ENCODE measurements at regions not wholly inside any gene's neighbourhood (a gene's known extent, or its start where the extent isn't known, plus 50 kb on each side); places are given as distances from the start of the nearest gene placed in this dataset.
"Not testable (repeated sequence)": the region's sequence is repeated elsewhere in the genome, so short reads cannot be mapped to it uniquely, and the experiment has no call there.

DNA sequence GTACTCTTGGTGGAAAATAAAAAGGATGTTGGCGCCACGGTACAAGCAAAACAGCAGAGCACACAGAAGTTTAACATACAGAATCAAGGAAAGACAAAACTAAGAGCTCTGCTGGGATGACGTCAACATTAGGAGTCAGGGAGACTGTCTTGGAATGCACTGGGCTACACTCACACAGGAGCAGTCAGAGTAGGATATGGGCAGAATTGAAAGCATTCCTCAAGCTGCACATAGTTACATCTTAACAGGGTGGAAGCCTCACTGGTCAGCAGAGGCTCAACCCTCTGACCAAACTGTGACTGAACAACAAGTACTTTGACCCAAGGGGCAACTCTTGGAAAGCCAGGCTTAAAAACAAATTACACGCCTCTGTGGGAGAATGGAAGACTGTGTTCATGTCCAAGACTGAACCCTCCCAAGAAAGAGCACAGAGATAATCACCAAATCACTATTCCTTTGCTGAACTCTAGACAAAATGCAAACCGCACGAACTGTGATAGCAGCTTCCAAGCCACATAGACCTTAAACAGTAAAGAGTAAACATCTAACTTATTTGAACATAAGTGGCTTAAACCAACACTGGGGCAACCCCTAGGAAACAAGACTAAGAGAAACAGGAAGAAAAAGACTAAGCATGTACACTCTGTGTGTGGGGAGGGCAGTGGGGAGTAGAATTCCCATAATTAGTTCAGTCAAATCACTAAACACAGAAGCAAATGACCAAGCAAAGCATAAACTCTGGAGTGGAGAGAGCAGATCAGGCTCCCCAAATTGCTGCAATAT, 772.7 kb downstream of the PRELID2 start:
- no peak for DNase-seq

DNA sequence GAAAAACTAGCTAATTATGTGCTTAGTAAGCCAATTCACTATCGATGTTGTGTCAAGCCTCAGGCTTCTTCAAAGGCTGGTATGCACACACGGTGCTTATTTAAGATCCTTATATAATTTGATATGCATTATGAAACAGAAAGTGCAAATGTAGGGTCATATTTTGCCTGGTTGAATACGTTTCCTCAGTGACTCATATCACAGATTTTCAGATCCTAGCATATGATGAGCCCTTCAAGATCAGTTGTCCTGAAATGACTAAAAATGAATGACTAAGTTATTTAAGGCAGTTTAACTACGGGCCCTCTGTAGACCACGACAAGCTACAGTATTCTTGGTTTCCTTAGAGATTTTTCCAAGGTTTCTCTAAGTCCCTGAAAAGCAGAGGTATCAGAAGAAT, 778.3 kb downstream of the PRELID2 start:
- DNase-seq, result no peak

DNA sequence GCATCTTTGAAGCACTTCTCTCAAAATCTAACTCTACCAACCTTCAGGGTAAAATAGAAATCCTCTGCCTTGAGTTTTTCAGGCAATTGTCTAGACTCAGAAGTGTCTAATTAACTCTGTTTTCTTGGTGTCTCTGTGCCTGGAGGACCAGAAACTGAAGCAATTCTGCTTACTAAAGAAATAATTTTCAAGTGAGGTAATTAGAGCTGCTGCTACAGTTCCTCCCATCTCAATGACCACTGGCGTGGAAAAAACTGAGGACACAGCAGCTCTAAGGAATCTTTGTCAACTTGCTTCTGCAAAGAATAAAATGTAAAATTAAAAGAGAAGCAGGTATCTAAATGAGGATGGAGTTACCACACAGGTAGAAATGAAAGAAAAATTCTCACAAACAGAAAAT, 785.0 kb downstream of the PRELID2 start:
- DNase-seq, result no peak

DNA sequence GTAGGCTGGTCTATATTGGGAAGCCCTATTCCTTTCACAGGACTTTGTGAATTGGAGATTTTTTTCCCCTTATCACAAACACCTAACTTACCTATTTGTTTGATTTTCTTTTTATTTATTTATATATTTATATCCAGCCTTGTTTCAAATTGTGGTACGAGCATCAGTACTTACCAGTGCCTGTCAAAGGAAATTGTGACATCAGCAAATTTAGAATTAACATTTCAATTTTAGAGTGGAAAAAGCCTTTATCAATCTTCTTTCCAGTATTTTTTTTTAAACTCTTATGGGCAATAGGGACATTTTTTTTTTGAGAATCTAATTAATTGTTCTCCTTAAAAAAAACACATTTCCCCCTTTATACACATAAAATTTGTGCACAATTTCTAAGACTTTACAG, 790.2 kb downstream of the PRELID2 start:
- no peak for DNase-seq

DNA sequence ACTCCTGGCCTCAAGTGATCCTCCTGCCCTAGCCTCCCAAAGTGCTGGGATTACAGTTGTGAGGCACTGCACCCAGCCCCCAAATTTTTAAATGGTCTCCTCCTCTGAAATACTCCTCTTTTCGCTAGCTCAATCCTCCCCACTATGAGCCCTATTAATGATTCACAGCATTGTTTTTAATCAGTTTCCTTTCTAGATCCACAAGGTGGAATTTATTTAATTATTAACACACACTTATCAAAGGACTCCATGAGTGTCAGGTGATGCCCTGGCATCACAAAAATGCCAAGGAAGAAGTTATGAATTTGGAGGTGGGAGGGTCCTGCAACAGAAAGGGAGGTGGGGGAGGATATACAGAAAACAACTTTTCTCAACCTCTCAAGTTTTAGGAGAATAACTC, 806.5 kb downstream of the PRELID2 start:
- no peak for DNase-seq

DNA sequence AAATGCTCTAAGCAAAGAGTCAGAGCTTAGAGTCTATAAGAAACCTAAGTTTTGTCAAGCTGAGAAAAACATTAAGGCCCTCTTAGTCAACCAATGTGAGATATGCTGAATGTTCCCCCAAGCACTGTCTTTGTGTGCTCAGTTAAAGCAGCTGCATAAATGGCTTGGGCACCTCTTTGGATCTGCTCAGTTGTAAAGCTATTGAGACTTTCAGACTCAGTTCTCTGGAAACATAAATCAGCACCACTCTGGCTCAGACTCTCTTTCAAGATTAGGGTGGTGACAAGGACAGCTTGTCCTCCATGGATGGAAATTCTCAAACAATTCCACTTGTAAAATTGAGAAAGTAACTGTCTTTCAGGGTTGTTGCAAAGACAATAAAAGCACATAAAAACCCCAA, 807.9 kb downstream of the PRELID2 start:
- DNase-seq, result no peak

DNA sequence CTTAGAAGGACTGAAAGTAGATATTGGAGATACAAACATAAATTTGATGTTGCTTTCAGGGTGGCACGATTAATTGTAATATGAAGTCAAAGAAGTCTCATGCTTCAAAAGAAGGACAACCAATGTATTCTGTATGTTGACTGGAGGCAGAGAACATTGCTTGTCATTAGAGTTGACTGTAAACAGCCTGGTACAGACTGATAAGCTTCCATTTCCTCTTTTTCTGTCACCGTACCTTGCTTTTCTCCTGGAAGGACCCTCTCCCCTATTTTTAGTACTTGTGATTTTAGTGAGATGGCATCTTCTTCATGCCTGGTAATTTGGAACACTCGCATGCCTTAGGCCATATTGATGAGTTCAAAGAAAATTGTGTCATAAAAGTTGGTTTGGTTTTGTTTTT, 809.4 kb downstream of the PRELID2 start:
- no peak for DNase-seq

DNA sequence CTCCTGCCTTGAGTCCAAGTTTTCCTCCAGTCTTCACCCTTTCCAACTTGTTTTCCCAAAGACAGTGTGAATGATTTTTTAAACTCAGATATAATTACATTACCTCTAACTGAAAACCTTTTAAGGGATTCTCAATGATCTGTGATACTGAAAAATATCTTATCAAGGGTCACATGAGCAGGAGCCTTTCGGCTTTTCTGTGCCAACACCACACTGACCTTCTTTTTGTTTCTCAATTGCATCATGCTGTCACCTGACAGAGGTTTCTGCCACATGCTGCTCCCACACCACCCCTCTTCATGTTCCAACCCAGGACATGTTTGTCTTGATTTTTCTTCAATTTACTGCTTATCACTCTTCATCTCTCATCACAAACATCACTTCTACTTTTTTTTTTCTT, 820.0 kb downstream of the PRELID2 start:
- DNase-seq, result no peak

DNA sequence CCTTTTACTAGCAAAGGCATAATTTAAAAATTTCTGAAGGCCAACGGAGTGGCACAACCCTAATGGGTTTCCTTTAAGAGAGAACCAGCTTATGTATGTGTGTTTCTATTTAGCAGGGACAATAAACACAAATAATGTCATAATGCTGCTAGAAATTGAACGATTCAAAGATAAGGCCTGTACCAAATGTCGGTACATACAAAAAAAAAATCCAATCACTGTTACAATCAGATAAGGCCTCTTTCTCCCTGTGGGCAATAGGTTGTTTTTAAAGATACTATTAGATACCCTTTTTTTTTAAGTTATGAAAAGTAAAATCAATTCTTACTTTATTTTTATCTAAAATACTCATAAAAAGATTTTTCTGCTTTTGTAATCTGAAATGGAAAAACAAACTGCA, 821.0 kb downstream of the PRELID2 start:
- no peak for DNase-seq

DNA sequence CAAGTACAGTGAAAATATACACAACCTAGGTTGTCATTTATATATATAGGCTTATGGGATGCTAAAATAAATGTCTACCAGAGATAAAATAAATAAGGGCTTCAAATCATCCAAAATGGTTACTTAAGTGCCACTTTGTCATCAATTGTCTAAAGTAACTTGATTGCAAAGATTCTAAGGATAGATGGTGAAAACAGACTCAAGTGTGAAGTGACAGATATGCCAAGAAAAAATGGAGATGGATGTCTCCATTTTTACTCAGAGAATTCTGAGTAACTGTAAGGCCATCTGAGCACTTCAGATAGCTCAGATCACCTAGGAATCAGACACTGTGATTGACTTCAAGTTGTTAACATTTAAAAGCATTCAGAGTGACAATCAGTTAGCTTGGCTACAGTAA, 824.3 kb downstream of the PRELID2 start:
- no peak for DNase-seq

DNA sequence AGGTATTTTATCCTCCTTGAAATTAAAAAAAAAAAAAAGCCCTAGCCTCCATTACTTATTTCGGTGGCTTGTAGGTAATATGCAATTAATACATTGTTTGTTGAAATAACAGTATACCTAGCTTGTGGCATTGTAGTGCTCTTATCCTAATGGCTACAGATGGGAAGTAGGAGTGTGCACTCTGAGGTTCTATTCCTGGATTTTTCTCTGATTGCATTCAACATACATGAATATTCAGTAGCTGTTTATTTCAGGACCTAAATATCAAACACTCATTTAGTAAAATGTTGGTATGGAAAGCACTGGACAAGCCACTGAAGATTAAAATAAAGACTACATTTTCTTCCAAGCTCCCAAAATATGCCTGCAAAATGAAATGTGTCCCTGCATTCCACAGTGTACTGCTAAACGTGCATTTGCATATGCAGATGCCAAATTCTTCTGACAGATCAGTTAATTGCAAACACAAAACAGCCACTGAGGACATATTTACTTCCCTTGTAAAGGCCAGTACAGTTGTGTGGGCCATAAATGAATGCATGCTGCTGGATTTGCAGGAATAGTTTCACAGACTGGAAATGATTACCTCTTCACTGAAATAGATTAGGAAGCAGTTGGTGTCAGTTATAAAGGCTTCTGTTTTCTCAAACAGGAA, 826.1 kb downstream of the PRELID2 start:
- no peak for DNase-seq

DNA sequence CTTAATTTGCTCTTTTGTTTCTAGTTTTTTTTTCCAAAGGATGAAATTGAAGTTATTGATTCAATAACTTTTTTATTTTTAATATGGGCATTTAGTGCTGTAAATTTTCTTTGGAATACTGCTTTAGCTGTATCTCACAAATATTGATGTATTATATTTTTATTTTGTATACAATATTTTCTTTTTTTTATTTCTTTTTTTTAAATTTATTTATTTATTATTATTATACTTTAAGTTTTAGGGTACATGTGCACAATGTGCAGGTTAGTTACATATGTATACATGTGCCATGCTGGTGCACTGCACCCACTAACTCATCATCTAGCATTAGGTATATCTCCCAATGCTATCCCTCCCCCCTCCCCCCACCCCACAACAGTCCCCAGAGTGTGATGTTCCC, 823.7 kb downstream of the KCTD16 start:
- not testable (repeated sequence) for DNase-seq

DNA sequence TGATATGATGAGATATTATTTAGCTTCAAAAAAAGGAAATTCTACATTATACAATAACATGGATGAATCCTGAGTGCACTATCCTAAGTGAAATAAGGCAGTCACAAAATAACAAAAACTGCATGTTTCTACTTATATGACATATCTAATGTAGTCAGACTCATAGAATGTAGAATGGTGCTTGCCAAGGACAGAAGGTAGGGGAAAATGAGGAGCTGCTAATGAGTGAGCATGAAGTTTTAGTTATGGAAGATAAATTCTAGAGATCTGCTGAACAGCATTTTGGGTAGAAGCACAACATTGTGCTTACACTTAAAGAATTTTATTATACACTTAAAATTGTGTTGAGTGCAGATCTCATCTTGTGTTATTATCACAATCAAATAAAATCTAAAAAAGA, 812.4 kb downstream of the KCTD16 start:
- DNase-seq, result no peak

DNA sequence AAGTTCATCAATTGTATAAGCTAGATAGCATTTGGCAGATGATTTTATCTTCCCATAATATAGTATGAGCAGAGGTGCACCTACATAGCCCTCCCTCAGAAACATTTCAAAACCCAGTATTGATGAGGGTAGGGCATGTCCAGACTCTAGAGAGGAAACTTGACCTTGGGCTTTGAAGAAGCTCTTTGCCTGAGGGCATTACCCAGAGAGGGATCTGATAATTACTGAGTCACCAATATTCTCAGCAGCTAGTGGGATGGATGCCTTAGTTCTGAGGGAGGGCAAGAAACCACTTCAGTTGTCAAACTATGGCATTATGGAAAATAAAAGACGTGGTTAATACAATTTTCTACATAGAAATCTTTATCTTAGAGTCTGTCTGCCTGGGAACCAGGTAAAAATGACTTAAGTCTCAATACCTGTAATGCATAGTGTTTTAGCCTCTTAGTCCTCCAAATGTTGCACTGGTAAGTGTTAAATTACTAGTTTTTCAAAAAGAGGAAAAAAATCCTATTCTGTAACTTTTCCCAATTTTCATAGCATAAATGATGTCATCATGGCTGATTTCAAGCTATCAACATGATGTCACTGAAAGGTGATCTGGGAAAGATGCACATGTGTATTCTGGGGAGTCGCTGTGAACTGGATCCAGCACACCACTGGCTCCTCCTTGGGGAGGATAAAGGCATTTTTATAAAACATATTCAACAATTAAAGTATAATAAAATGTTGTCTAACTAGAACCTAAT, 809.0 kb downstream of the KCTD16 start:
- DNase-seq, result no peak

DNA sequence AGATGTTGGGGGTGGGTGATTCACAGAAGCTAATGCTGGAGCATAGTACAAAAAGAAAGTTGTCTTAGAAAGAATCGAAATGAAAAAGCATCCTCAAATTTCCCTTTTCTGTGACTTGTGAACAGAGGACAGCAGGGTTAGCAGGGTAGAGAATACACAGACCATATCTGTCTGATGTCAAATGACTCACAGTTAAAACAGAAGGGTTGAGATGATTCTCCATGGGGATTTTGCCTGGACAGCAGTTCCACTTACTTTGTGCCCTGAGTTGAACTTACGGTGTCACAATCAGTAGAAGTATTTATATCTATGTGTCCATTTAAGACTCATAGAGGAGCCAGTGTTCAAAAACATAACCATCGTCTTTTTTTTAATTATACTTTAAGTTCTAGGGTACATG, 801.6 kb downstream of the KCTD16 start:
- DNase-seq, result no peak

DNA sequence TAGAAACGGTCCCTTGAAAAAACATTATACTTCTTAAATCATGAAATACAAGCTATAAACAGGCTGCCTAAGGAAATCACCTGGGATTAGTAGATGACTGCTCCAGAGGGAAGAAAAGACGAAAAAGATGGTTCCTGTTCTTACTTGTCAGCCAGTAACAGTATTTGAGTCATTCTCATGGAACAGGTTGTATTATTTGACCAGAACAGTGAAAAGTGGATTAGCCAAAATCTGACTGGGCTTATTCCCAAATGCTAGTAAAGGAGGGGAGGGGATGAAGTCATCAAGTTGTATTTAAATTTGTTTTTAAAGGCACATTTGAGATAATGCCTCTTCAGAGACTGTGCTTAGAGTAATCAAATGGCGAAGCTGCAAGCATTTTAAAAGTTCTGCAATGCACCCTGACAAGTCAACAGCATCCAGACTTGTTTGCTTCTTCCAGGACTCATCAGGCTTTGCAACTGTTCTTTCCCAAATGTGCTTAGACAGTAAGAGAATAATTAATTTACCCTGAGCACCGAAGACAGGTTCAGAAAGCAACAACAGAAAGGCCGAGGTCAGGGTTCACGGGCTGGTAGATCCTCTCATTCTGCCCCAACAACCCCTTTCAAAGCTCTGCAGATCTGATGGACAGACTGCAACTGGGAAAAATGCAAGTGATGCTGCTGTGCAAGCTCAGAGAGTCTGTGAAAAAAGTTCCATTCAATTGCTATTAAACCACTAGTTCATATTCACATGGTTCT, 800.6 kb downstream of the KCTD16 start:
- DNase-seq, result no peak

DNA sequence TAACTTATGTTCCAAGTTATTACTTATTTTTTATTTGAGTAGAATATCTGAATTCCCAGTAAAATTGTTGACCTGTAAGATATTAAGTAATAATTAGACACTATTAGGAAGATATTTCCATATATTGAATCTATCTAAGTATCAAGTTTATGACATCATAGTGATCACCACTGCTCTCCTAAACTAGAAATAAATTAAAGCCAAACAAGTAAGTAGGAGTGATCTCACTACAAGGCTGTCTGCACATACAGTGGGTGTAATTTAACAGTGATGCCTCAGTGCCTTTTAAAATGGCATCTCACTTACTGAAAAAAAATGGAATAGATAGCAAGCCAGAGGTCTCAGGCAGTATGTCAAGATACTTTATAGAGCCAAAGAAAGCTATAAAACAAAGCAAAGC, 789.6 kb downstream of the KCTD16 start:
- no peak for DNase-seq

DNA sequence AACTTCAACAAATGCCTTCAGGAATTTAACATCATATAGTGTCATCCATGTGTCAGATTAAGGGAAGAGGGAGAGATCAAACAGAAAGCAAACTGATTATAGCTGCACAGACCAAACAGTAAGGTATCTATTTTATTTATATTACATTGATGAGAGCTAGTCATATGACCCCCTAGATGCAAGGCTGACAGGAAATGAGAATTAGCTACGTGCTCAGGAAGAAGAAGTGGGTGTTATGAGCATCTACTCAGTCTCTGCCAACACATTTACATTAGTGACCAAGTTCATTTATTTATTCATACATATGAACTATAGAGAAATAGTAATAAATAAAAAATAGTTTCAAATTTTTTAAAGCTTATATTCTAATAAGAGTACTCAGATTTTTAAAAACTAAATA, 787.3 kb downstream of the KCTD16 start:
- no peak for DNase-seq

DNA sequence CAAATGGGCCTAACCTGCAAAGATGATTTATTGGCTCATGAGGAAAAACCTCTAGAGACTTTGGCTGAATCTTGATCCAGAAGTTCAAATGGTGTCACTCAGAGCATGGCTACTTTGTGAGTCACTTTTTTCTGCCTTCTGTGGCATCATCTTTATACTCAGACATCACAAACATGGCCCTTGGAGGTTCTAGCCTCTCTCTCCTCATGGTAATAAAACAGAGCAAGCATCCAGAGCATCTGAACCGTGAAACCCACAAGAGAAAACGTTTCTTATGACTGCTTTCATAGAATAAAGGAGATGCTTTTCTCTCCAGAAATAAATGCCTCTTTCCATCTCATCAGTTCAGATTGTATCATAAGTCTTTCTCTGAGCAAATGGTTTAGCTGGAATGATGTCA, 780.3 kb downstream of the KCTD16 start:
- DNase-seq, result no peak

DNA sequence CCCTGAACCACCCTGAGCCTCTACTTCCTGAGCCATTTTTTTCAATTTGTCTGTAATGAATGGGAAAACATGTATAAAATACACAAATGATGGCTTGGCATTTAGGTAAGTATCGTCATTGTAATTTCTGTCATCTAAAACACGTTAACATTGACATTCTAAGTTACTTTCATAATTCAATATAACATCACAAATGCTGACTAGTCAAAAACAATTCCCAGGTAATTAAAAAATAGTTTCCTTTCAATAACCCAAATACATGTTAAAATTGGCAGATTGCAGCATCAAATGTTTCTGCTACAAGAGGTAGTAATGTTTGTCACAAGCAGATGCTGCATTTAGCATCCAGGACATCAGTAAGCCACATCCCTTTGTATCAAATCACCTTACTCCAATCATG, 776.4 kb downstream of the KCTD16 start:
- no peak for DNase-seq

DNA sequence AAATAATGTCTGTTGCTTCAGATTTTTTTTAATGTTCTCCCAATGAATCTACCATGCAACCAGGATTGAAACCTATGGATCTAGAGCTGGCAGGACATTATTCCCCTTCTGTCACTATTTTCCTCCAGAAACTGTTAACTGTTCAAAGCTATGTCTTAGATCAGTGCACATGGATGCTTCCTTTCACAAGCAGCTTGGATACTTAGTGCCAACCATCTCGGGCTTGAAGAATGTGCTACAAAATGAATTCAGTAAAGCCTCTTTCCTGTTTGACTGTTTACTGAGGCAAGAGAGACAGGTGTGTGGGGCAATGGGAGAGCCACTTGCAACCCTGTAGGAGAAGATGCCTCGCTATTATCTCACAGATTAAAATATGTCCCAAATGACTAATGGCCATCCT, 774.8 kb downstream of the KCTD16 start:
- no peak for DNase-seq

DNA sequence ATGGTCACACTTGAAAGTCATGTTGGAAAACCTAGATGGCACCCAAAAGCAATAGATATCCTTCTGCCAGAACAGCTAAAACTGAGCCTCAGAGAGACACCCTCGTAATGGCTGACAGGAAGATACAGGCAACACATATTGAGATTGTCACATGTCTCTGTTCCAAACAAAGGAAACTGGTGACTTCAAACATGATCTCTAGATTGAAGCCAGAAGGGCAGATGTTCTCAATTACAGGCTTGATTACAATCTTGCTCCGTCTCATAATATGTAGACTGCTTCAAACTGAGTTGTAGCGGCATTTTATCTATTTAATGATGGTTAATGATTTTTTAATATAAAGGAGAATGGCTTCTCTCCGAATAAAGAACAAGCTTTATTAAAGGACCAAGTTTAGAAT, 774.3 kb downstream of the KCTD16 start:
- no peak for DNase-seq

DNA sequence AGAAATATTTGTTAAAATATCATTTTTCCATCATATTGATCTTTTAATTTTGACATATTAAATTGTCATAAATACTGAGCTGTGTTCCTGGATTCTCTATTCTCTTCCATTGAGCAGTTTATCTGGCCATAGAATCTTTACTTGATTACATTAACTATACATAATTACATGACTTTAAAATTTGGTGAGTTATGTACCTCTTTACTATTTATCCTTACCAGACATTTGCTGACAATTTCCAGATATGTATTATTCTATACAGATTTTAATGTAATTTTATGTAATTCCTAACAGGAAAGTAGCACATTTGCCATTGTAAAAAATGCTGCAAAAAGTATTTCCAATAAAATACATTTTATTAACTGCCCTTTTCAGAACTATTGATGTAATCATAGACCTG, 770.3 kb downstream of the KCTD16 start:
- no peak for DNase-seq

DNA sequence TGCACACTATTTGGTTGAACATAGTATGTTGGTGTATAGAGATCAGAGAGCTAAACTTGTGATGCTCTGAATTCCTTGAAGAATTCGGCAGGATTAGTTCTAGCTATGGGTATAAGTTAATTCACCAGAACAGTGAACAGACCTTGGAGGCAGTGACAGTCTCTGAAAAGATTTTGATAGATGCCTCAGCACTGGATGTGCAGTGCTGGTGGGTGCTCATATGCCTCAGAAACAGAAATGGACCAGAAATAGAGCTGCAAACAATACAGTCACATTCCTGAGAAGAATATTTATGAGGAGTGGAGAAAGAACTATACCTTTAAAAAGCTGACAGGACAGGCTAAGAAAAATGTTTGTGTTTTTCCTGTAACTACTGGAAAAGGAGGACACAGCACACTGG, 747.7 kb downstream of the KCTD16 start:
- DNase-seq, result no peak

All from hematopoietic multipotent progenitor cell treated with erythropoietin and hydrocortisone succinate and interleukin-3 and kit ligand, for 8 days (in vitro differentiated cells).